SK-N-SH (cell line): ENCODE measurements at regions not wholly inside any gene's neighbourhood (a gene's known extent, or its start where the extent isn't known, plus 50 kb on each side); places are given as distances from the start of the nearest gene placed in this dataset.

Experiments used
- CTCF ChIA-PET: fragments of 300-600, 350-600 bp; formaldehyde crosslinking; extraction: SDS; loops from one replicate; lab custom pipeline; 2021; lab: Yijun Ruan, JAX
- POLR2A ChIA-PET: fragments of 350-600 bp; sonication (Branson Sonifier 250); formaldehyde crosslinking; extraction: SDS; loops from one replicate; lab custom pipeline; 2020; ENCODE audit warnings: antibody characterized with exemption, inconsistent platforms; lab: Yijun Ruan, JAX
- DNase-seq: peaks from one replicate; pipeline ENCODE4 v3.0.0; 2012
- H2AFZ ChIP-seq: fragments of 200-600 bp; sonication (generic); 2 replicates; pipeline ENCODE4 v1.8.1; 2016; ENCODE audit warnings: antibody characterized with exemption, mild to moderate bottlenecking, low read depth
- H3F3A ChIP-seq: fragments of 200-600 bp; sonication (generic); replicated peaks from 2 replicates; pipeline ENCODE3; 2016; ENCODE audit warnings: antibody characterized with exemption, mild to moderate bottlenecking; ENCODE audit not compliant: insufficient read depth
- H3K27ac ChIP-seq, 2 experiments: fragments of 200-500 bp in 1 of 2; fragments of 200-600 bp in 1 of 2; sonication (Bioruptor generic) in 1 of 2; sonication (generic), shearing (Covaris generic) in 1 of 2; 2 replicates each; pipeline versions ENCODE4 v1.5.1 to v1.6.1; 2014 to 2016; ENCODE audit warnings: low read depth in 2 of 2, inconsistent platforms in 1 of 2, low read length in 1 of 2, mild to moderate bottlenecking in 1 of 2, mixed read lengths in 1 of 2
- H3K27me3 ChIP-seq: fragments of 200-600 bp; sonication (generic), shearing (Covaris generic); 2 replicates; pipeline ENCODE4 v1.6.1; 2016; ENCODE audit warnings: mixed run types; ENCODE audit not compliant: insufficient read depth
- H3K36me3 ChIP-seq, 2 experiments: fragments of 200-500 bp in 1 of 2; fragments of 200-600 bp in 1 of 2; sonication (Bioruptor generic) in 1 of 2; sonication (generic) in 1 of 2; replicated peaks in 1 of 2; 2 replicates each; pipeline versions ENCODE3 to v1.5.1; 2014 to 2016; ENCODE audit warnings: low read length in 1 of 2, mild to moderate bottlenecking in 1 of 2; ENCODE audit not compliant: insufficient read depth in 2 of 2, control insufficient read depth in 1 of 2
- H3K4me1 ChIP-seq, 2 experiments: fragments of 200-500 bp in 1 of 2; fragments of 200-600 bp in 1 of 2; sonication (Bioruptor generic) in 1 of 2; sonication (generic), shearing (Covaris generic) in 1 of 2; 2 replicates each; pipeline versions ENCODE4 v1.5.1 to v1.6.1; 2014 to 2016; ENCODE audit warnings: low read depth in 1 of 2, low read length in 1 of 2, mixed run types in 1 of 2; ENCODE audit not compliant: insufficient read depth in 2 of 2, control insufficient read depth in 1 of 2
- H3K4me2 ChIP-seq: fragments of 200-600 bp; sonication (generic), shearing (Covaris generic); 2 replicates; pipeline ENCODE4 v1.6.1; 2017; ENCODE audit warnings: mixed run types
- H3K4me3 ChIP-seq, 2 experiments: fragments of 200-500 bp in 1 of 2; fragments of 200-600 bp in 1 of 2; sonication (Bioruptor generic) in 1 of 2; sonication (generic), shearing (Covaris generic) in 1 of 2; 2 replicates each; pipeline versions ENCODE4 v1.5.1 to v1.8.1; 2014 to 2016; ENCODE audit warnings: low read depth in 2 of 2, inconsistent platforms in 1 of 2, low read length in 1 of 2, mild to moderate bottlenecking in 1 of 2, mixed read lengths in 1 of 2, moderate library complexity in 1 of 2
- H3K79me2 ChIP-seq: fragments of 200-600 bp; sonication (generic); 2 replicates; pipeline ENCODE4 v1.8.1; 2017; ENCODE audit warnings: mild to moderate bottlenecking; ENCODE audit not compliant: insufficient read depth
- H3K9ac ChIP-seq: fragments of 200-600 bp; sonication (generic); 2 replicates; pipeline ENCODE4 v1.6.1; 2017; ENCODE audit warnings: mixed run types
- H3K9me2 ChIP-seq: fragments of 200-600 bp; sonication (generic); 2 replicates; pipeline ENCODE4 v1.6.1; 2017; ENCODE audit warnings: mixed run types
- H3K9me3 ChIP-seq: fragments of 200-600 bp; sonication (generic); 2 replicates; pipeline ENCODE4 v1.6.1; 2017; ENCODE audit warnings: mixed run types, mild to moderate bottlenecking, moderate library complexity
- H4K20me1 ChIP-seq: fragments of 200-600 bp; sonication (generic); 2 replicates; pipeline ENCODE4 v1.6.1; 2017; ENCODE audit warnings: mild to moderate bottlenecking, mixed run types; ENCODE audit not compliant: insufficient read depth
- CHD2 ChIP-seq: fragments of 150-350 bp; IDR thresholded peaks from 2 replicates; pipeline ENCODE4 v1.6.1; 2018; ENCODE audit warnings: low read length; ENCODE audit not compliant: partially characterized antibody
- ELF1 ChIP-seq: IDR thresholded peaks from 2 replicates; pipeline ENCODE4 v1.4.0; 2012
- EP300 ChIP-seq, 2 experiments: IDR thresholded peaks; 2 replicates each; pipeline versions ENCODE4 v1.4.0 to v1.6.1; 2012; ENCODE audit warnings: borderline replicate concordance in 1 of 2, low read depth in 1 of 2, low read length in 1 of 2
- GABPA ChIP-seq: IDR thresholded peaks from 2 replicates; pipeline ENCODE4 v1.4.0; 2012; ENCODE audit warnings: low read depth, mild to moderate bottlenecking
- GATA2 ChIP-seq: sonication (generic); formaldehyde crosslinking; IDR thresholded peaks from 2 replicates; pipeline ENCODE4 v1.5.0; 2020; ENCODE audit warnings: mild to moderate bottlenecking, missing genetic modification reagents
- JUND ChIP-seq: IDR thresholded peaks from 2 replicates; pipeline ENCODE4 v1.4.0; 2012
- MAX ChIP-seq: IDR thresholded peaks from 2 replicates; pipeline ENCODE4 v1.4.0; 2012; ENCODE audit warnings: low read depth
- MEF2A ChIP-seq: IDR thresholded peaks from 2 replicates; pipeline ENCODE4 v1.4.0; 2012; ENCODE audit warnings: low read depth, borderline replicate concordance
- MXI1 ChIP-seq: IDR thresholded peaks from 2 replicates; pipeline ENCODE4 v1.6.1; 2012; ENCODE audit warnings: mild to moderate bottlenecking, low read depth, low read length, improper control_type of control experiment
- NRF1 ChIP-seq: IDR thresholded peaks from 2 replicates; pipeline ENCODE4 v1.6.1; 2012; ENCODE audit warnings: low read depth, mild to moderate bottlenecking, low read length
- POLR2AphosphoS5 ChIP-seq: IDR thresholded peaks from 2 replicates; pipeline ENCODE4 v1.6.1; 2012; ENCODE audit warnings: low read depth, low read length
- RAD21 ChIP-seq: IDR thresholded peaks from 2 replicates; pipeline ENCODE4 v1.6.1; 2012; ENCODE audit warnings: mild to moderate bottlenecking, low read length
- RFX5 ChIP-seq: IDR thresholded peaks from 2 replicates; pipeline ENCODE4 v1.6.1; 2012; ENCODE audit warnings: mild to moderate bottlenecking, improper control_type of control experiment, low read length
- RXRA ChIP-seq: IDR thresholded peaks from 2 replicates; pipeline ENCODE4 v1.4.0; 2012; ENCODE audit warnings: low read depth, mild to moderate bottlenecking, borderline replicate concordance
- SIN3A ChIP-seq: IDR thresholded peaks from 2 replicates; pipeline ENCODE4 v1.6.1; 2012; ENCODE audit warnings: low read depth, mild to moderate bottlenecking, low read length, moderate library complexity, borderline replicate concordance
- SMC3 ChIP-seq: IDR thresholded peaks from 2 replicates; pipeline ENCODE4 v1.6.1; 2012; ENCODE audit warnings: low read depth, low read length, improper control_type of control experiment
- TEAD4 ChIP-seq: IDR thresholded peaks from 2 replicates; pipeline ENCODE4 v1.4.0; 2012; ENCODE audit warnings: mild to moderate bottlenecking, borderline replicate concordance; ENCODE audit not compliant: insufficient read depth
- ZBTB33 ChIP-seq: IDR thresholded peaks from 2 replicates; pipeline ENCODE4 v1.4.0; 2012; ENCODE audit warnings: low read depth, borderline replicate concordance
- WGBS: methylation state at CpG from one replicate; pipeline ENCODE4 v1.1.6; 2017; ENCODE audit warnings: low lambda C conversion rate; 5-methylcytosine and 5-hydroxymethylcytosine counted together
- TF ChIP-seq, protein P1 (sequence below): IDR thresholded peaks from 2 replicates; pipeline ENCODE4 v1.6.1; 2012; ENCODE audit warnings: mild to moderate bottlenecking, low read depth, low read length, moderate library complexity

DNA sequence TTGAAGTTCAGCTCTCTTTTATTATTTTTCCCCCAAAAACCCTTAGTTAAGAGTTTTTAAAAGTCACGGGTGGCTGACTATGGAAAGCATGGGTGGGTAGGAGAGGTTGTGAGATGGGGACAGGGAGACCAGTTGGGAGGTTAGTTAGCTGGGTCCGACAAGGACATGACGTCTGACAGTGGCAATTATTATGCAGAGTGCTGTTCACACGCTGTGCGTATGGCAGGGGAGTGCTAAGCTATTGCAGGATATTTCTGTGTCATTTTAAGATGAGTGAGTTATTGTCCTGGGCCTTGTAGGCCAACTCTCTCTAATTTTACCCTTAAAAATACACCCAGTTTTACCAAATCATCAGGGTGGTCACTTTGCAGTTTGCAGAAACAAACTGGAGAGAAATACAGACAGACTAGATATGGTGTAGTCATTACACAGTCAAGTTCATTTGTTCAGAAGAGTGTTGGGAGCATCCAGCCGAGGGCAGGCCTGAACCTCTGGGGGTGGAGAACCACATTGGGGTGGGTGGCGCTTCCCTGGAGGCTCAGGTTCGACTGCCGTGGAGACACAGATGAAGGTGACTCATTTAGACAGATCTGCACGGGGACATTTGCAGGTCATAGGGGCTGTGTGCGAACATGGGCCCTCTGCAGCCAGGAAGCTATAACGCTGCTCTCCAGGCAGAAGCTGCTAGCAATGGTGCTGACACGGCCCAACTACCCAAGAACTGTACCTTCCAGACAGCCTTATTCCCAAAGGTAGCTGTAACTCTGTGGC lies 307.6 kb downstream of the QKI start (continued):
- no peak for TF ChIP-seq MEF2A
- no peak for TF ChIP-seq ELF1
- no peak for TF ChIP-seq GATA2
- no peak for TF ChIP-seq ZBTB33
- no peak for TF ChIP-seq CHD2

- H3K9ac ChIP-seq = no peak overlapping the region
- H3K36me3 ChIP-seq = no peaks in the 10 kb centered on the region
- no peaks in the 10 kb centered on the region for H3F3A ChIP-seq
- no peak for DNase-seq
- H2AFZ ChIP-seq = no peak overlapping the region
- TF ChIP-seq JUND (no peak), TEAD4 (no peak), GABPA (no peak), MAX (no peak), NRF1 (no peak), MXI1 (no peak), RFX5 (no peak), POLR2AphosphoS5 (no peak), RXRA (no peak), EP300 (IDR thresholded peaks at IDR 0.05; ENCODE audit: borderline replicate concordance in 1 of 2, low read depth in 1 of 2, low read length in 1 of 2) (no peak), SIN3A (no peak), SMC3 (no peak), RAD21 (no peak)
- TF ChIP-seq, protein P1, sequence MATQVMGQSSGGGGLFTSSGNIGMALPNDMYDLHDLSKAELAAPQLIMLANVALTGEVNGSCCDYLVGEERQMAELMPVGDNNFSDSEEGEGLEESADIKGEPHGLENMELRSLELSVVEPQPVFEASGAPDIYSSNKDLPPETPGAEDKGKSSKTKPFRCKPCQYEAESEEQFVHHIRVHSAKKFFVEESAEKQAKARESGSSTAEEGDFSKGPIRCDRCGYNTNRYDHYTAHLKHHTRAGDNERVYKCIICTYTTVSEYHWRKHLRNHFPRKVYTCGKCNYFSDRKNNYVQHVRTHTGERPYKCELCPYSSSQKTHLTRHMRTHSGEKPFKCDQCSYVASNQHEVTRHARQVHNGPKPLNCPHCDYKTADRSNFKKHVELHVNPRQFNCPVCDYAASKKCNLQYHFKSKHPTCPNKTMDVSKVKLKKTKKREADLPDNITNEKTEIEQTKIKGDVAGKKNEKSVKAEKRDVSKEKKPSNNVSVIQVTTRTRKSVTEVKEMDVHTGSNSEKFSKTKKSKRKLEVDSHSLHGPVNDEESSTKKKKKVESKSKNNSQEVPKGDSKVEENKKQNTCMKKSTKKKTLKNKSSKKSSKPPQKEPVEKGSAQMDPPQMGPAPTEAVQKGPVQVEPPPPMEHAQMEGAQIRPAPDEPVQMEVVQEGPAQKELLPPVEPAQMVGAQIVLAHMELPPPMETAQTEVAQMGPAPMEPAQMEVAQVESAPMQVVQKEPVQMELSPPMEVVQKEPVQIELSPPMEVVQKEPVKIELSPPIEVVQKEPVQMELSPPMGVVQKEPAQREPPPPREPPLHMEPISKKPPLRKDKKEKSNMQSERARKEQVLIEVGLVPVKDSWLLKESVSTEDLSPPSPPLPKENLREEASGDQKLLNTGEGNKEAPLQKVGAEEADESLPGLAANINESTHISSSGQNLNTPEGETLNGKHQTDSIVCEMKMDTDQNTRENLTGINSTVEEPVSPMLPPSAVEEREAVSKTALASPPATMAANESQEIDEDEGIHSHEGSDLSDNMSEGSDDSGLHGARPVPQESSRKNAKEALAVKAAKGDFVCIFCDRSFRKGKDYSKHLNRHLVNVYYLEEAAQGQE = no peak
- ChIA-PET POLR2A (no interaction called here), CTCF (interaction anchor here (1.5 to 1.9 kb wide), 2 partner anchors 9 to 10 kb away, joined by 4 to 5 read pairs; no protein-coding TSS in a partner anchor)
- H4K20me1 ChIP-seq = no peaks in the 10 kb centered on the region
- no peak overlapping the region for H3K4me3 ChIP-seq
- no peaks in the 10 kb centered on the region for H3K9me2 ChIP-seq
- H3K79me2 ChIP-seq = no peaks in the 10 kb centered on the region
- peaks cover 0 to 15% of the 10 kb centered on the region in 2 experiments; a peak in 1 of 4 replicates for H3K4me1 ChIP-seq
- no peaks in the 10 kb centered on the region for H3K27me3 ChIP-seq
- 65% methylated on average over 1 of the region's 1 CpG for WGBS
- no peak overlapping the region for H3K4me2 ChIP-seq
- no peak overlapping the region for H3K27ac ChIP-seq
- H3K9me3 ChIP-seq = no peaks in the 10 kb centered on the region
Measured at GRCh38 chr6:163721435-163721834, 306.9 kb downstream of the QKI start.
